ENCODE measurements at regions not wholly inside any gene's neighbourhood (a gene's known extent, or its start where the extent isn't known, plus 50 kb on each side); places are given as distances from the start of the nearest gene placed in this dataset.

GRCh38 chrX:8323356-8323755 lies 141.3 kb upstream of the VCX3B start:
- no peak for DNase-seq

- no peak for DNase-seq
These were observed 122.6 kb upstream of the VCX3B start for GRCh38 chrX:8341814-8342590.

DNA sequence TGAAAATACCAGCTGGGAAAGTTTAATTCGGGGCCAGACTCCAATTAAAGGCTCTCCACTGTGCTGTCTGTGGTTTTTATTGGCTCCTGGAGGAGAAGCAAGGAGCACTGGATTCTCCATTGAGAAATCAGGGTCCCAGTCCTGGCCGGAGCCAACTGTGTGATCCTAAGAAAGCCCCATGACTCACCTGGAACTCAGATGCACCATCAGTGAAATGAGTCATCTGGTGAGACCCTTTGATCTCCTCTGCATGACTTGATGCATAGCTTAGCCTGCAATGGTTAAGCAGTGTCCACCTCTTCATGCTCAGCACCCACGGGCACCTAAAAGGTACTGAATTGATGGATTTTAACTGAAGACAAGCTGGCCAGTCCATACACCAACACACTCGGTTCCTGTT lies 119.2 kb upstream of the VCX3B start:
- DNase-seq = no peak

- DNase-seq = no peak
These were observed 118.6 kb upstream of the VCX3B start for GRCh38 chrX:8346060-8346459.

DNA sequence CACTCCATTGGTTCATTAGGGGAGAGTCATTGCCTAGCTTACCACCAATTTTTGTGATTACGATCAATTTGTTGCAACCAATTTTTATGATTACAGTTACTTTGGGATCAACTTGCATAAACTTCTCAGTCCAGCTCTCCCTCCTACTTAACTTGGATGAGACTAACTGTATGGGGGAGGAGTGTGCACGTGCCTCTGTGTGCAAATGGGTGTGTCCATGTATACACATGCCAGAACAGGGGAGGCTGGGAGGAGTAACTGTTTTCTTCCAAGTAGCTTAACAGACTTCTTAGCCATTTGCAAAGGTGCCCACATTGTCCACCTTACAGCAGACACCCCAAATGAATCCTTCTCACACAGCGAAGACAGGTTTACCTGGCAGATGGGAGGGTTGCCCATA lies 117.7 kb upstream of the VCX3B start:
- DNase-seq = no peak

DNA sequence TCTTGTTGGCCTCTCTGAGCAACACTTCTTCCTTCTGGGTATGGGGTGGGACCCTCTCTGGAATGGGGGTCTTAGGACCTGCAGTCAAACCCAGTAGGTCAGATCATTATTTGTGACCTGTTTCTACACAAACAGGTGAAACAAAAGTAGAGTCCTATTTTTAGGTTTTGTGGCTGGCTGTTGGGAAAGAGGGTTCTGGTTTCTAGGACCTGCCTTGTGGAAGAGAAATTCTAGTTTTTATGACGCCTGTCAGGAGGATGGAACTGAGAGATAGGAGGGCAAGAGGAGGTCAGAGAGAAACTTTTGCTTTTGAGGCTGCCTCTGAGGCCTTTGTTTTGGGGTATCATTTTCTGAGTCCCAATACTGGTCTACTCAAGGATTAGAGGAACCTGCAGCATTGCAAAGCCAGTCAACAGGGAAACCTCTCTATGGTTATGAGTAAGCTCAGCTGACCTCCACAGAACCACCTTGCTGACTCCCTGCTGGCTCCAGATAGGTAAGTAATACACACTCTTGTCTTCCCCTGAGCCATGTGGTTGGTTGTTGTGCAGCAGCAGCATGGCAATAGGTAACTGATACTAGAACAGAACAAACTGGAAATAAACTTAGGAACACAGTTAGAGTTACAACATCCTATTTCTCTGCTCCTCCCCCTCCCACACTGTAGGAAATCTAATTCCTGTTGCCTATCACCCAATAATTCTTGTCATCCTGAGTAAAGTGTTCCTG lies 114.7 kb upstream of the VCX3B start:
- DNase-seq = no peak

GRCh38 chrX:8358302-8358701 lies 106.3 kb upstream of the VCX3B start:
- DNase-seq = no peak

GRCh38 chrX:8364369-8365141 lies 100.1 kb upstream of the VCX3B start:
- DNase-seq = peak; percentile 75

GRCh38 chrX:8366481-8366880 lies 98.1 kb upstream of the VCX3B start:
- no peak for DNase-seq

DNA sequence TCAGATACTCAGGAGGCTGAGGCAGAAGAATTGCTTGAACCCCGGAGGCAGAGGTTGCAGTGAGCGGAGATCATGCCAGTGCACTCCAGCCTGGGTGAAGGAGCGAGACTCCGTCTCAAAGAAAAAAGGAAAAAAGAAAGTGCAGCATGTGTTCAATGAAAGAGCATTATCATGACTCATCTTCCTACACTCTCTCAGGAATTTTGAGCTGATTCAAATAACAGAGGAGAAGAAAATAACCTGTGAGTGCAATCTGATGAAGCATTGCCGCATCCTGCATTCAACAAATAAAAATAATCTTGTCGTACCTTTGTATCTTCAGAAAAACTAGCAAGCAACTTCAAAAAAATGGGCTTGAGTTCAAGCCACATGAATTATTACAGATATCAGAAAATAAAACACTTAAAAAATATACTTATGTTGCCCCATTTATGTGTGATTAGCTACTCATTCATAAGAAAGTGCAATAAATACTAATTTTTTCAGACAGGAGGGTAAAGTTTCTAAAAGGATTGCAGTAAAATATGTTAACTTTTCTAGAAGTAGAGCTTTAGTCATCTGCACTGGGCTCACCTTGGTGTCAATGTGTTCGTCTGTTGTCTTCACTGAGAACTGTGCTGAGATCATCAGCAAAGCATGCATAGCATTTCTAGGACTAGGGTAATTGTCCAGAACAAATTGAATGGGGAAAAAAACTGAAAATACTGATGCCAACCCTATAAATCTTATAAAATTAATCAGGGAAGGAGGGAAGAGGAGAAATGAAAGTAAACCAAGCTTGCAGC lies 90.4 kb upstream of the VCX3B start:
- DNase-seq = no peak

DNA sequence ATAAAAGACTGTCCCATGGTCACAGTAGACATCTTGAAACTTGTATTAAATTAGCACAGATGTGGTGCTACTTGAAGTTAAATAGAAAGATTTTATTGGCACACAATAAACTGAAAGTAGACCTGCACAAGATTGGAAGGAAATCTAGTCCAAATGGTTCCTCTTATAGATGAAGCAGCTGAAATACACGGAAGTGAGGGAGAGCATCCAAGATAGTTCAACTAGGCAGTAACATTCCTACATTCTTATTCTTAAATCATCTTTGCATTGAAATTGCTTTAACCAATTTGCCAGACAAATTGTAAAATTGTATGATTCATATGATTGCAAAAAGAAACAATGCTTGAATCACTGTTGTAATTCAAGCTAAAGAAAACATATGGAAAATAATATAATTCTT lies 87.6 kb upstream of the VCX3B start:
- no peak for DNase-seq

DNA sequence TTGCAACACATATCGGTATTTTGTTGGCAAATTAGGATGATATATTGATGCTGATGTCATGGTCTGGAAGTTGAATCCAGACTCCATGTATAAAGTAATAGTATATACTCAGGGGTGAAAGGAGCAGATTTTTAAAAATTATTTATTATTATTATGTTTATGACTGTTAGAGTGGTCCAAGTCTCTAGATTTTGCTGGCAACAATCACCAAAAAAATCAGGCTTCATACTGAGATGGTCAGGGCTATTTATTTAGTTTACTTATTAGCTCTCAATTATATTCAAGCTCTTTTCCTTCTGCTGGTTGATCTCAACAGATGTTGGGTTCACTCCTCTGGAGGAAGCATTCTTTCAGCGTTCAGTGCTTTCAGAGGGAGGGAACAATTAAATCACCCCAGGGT lies 73.9 kb upstream of the VCX3B start:
- DNase-seq = no peak

- DNase-seq = no peak
These were observed 60.6 kb upstream of the VCX3B start for GRCh38 chrX:8403988-8404387.

- DNase-seq = no peak
These were observed 60.2 kb upstream of the VCX3B start for GRCh38 chrX:8404471-8404870.

DNA sequence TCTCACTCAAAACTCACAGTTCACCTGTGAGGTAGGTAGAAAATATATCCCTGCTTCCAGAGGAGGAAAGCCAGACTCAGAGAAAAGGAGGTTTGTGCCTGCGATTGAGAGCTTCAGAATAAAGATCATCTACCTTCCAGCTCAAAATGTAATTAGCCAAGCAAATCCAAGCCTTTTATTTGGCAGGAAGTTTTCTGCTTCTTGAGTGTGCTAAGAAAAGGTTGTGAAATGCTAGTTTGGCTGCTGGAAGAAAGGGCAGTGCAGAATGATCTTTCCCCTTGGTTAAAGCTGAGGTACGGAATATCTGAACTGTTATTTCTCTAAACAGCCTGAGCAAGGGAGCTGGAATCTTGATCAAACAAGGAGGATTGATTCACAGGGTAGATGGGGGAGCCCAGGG lies 59.7 kb upstream of the VCX3B start:
- no peak for DNase-seq

GRCh38 chrX:8405631-8406030 lies 59.0 kb upstream of the VCX3B start:
- no peak for DNase-seq

- DNase-seq = no peak
These were observed 51.4 kb upstream of the VCX3B start for GRCh38 chrX:8413279-8413678.
